ENCODE measurements at regions not wholly inside any gene's neighbourhood (a gene's known extent, or its start where the extent isn't known, plus 50 kb on each side); places are given as distances from the start of the nearest gene placed in this dataset.

DNA sequence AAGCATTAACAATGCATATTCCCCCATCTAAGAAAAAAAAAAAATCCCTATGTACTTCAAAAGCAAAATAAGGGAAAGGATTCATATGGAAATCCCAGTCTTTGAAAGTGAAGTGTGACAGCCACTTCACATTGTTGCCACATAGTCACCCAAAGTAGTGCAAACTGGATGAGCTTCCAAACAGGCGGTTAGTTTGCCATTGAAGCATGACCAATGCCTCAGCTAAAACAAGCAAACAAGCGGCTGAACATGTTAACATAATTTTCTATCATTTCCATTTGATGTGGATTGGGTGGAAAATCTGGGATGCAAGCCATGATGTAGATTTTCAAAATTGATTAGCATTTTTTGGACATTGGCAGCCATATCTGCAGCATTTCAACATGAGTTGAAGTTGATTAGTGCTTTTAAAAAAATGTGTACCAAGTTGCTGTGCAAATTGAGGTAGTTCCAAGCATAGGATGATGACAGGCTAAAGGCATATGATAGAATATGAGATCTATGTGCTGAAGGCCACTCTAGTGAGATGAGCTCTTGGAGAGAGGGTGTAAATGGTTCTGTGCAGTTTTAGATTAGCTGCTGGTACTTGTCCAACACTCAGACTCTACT, 405.2 kb downstream of the NR2F2 start:
- DNase-seq (ENCODE audit: low read depth in 2 of 2): no peak

DNA sequence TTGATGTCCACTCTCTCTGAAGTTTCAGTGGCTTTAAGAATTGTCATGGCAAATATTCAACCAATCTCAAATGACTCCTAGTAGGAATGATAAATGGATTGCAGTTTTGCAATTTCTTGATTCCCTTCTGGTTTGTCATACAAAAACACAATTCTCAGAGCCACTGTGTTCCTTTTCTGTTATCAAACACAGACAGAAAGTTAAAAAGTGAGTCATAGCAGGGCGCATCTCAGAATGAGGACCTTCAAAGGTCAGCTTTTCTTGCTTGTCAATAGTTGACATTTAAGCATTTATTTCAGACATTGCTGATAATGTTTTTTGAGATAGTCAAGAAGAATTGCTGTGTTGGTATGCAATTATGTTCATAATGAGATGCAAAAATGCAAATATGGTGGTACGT, 405.9 kb downstream of the NR2F2 start:
- DNase-seq (ENCODE audit: low read depth in 2 of 2): no peak

DNA sequence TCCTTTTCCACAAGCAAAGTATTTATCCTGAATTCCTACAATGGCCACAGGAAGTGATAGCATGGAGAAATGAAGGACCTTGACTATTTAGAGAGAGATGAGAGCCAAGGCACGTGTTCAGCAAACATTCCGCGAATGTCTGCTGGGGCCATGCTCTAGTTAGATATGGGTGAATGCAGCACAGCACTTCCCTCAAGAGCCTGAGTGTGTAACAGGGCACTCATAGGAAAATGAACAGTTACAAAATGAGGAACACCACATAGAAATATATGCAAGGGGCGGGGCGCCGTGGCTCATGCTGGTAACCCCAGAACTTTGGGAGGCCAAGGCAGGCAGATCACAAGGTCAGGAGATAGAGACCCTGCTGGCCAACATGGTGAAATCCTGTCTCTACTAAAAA, 406.9 kb downstream of the NR2F2 start:
- DNase-seq (ENCODE audit: low read depth in 2 of 2): no peak

DNA sequence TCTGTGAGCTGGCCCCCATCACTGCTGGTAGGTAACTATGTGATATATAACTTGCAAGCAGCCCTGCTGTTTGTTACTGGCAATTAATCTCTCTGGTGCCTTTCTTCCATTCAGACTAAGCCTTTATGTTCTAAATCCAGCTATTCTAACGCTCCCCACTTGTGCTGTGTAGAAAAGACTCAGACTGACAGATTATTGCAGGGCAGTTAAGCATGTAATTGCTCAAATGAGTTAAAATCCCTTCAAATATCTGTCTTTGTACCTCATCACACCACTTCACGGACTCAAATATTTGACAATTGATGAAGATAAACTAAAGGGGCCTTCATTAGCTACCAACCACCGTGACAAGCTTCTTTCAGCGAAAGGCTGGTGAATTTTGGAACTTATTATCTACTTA, 416.2 kb downstream of the NR2F2 start:
- DNase-seq (ENCODE audit: low read depth in 2 of 2): no peak

DNA sequence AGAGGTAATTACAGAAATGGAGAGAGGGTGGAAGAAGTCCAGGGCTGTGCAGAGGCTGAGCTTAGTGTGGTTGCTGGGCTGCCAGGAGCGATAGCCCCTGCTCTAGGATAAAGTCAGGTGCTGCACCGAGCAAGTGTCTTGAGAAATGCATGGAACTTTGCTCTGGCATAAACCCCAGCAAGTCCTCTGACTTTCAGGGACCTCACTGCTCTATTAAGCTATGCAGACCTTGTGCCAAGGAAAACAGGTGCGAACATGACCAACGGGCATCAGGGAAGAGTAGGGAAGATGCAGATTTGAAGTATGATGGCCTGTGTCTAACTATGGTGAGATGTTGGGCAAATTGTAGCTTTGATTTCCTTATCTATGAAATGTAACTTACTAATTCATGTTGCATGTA, 416.8 kb downstream of the NR2F2 start:
- no peak for DNase-seq (ENCODE audit: low read depth in 2 of 2)

DNA sequence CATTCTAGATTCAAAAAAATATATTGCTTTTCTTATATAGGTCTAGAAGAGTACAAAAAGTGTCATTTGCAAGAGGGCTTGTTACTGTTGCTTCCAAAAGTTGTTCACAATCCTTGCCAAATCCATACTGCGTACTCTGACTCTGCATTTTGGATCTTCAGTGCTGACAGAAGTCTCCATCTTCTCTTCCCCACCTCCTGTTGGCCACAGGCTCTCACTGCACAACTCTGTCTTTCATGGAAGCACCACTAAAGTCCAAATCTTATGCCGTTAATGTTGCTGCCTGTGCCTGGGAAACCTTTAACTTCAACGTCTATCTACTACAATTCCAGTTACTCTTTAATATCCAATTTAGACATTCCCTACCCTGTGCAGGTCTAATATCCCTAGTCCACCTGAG, 419.9 kb downstream of the NR2F2 start:
- DNase-seq (ENCODE audit: low read depth in 2 of 2): no peak

DNA sequence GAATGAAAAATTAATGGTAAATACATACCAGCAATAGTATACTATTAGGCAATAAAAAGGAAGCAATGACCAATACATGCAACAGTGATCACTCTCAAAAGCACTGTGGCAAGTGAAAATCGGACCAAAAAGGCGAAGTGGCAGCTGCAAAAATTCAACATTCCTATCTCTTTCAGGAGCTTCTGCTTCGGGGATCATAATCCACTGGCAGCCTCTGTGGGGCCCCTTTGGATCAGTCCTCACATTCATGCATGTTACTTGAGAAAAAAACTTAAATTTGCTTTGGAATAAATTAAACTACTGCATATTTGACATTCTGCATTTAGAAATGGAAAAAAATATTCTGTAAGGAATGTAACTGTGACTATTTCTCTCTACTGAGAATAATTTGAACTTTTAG, 425.6 kb downstream of the NR2F2 start:
- no peak for DNase-seq (ENCODE audit: low read depth in 2 of 2)

DNA sequence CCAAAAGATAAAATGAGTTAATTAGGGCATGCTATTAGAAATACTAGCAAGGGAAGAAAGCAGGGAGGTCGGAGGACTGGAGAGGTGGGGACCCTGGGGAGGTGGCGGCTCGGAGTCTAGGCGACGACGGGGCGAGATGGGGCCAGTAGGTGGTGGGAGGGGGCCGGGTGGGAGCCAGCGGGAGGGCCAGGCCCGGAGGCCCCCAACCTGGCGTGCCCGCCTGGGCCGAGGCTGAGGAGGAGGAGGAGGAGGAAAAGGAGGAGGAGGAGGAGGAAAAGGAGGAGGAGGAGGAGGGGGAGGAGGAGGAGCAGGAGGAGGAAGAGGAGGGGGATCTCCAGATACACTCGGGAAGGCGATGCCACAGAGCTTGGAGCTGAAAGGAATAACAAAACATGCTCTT, 426.2 kb downstream of the NR2F2 start:
- DNase-seq (ENCODE audit: low read depth in 2 of 2): no peak

DNA sequence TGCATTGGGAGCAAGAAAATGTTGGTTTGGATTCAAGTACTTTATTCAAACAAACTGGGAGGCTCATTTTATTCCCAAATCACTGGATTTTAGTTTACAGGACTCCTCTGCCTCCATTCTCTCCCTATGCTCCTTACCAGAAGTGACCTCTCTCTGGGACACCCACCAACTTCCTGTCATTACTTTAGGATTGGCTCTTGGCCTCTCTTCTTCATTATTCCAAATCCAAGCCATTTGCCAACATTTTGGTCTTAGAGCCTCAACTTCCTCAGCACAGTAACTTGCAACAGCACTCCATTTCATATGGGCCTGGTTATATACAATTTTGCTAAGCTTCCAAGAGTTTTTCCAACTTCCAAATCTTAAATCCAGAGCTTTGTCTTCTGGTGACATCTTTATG, 432.1 kb downstream of the NR2F2 start:
- no peak for DNase-seq (ENCODE audit: low read depth in 2 of 2)

DNA sequence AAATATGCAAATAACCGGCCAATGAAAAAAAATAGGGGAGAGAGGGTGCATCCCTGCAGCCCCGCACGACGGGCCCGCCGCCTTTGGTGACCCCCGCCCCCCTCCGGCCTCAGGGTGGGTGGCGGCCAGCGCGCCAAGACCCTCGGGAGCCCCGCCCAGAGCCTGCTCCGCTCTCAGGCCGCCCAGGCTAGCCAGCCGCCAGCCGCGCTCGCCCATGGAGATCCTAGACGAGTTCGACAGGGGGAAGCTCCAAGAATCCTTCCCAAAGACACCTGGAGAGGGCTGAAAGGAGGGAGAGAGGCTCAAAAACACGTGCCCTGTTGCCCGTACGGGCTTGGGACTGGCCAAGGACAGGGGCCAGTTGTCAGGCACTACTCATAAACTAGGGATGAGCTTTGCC, 434.0 kb downstream of the NR2F2 start:
- no peak for DNase-seq (ENCODE audit: low read depth in 2 of 2)

DNA sequence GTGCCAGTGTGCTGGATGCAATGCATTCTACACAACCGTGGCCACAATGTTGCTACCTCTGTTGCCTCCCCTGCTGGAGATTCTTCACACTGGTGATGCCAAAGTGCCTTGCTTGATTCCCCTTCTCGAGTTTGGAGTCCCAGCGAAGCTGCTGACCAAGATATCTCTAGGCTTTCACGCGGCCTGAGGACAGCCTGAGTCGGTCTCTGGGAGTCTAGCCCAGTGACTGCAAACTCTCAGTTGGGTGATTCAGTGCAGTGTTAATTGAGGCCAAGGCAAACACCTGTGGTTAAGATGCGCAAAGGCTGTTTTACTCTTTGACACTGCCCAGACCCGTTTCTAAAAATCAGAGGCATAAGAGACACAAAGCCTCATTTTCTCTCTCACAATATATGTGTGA, 434.4 kb downstream of the NR2F2 start:
- no peak for DNase-seq (ENCODE audit: low read depth in 2 of 2)

DNA sequence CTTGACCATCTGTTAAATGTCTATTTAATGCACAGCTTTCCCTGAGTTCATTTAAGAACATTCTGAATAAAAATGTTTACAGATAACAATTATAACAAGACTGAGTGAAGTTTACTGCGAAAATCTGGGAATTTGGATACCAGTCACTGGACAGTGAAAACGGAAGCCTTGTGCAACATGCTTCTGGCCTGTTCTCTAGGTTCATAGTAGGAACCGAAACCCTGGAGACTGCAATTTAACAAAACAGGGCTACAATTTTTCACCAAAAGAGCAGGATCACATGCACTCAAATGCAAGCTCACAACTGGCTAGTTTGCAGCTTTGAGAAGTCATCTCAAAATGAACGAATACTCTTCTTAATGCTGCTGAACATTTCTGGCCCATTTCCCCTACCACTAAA, 435.9 kb downstream of the NR2F2 start:
- no peak for DNase-seq (ENCODE audit: low read depth in 2 of 2)

DNA sequence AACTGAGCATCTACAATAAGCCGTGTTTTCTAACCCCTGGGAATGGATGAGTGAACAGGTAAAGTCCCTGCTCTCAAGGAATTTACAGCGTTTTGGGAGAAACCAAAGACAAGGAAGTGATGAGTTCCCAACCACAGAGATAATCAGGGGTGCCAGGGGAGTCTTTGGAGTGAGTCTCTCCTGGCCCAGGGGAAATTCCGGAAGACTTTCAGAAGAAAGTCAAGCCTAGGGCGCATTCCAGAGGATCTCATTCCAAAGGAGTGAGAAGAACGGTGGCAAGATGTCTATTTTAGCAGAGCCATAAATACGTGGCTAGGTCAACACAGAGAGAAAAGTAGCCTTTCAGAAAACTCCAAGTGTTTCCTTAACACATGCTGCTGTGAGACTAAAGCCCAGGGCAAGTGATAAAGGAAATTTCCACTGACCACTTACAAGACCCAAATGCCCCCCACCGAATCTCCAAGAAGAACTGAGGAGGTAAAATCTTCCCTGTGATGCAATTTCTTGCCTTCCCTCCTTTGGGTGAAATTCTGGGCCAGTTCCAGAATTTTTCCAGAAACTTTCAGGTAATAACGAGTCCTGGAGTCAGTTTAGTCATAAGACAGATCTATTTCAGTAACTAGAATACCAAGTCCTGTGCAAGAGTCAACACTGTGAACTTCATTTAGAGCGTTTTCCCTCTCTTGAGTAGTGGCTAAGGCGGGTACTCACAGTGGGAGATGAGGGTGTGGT, 437.4 kb downstream of the NR2F2 start:
- no peak for DNase-seq (ENCODE audit: low read depth in 2 of 2)

DNA sequence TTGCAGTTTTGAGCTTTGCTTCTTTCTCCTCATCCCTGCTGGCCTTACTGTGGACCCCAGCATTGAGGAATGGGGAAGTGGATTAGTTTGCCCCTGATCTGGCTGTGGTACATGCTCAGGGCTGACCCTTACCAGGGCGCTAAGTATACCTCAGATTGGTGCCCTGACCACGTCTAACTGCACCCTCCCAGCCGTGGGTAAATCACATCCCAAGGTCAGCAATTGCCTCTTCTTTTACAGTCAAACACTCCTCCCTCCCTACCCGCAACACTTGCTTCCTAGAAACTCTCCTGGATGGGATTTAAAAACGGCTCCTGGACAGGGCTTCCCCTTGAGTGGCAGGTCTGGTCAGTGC, 437.9 kb downstream of the NR2F2 start:
- no peak for DNase-seq (ENCODE audit: low read depth in 2 of 2)

DNA sequence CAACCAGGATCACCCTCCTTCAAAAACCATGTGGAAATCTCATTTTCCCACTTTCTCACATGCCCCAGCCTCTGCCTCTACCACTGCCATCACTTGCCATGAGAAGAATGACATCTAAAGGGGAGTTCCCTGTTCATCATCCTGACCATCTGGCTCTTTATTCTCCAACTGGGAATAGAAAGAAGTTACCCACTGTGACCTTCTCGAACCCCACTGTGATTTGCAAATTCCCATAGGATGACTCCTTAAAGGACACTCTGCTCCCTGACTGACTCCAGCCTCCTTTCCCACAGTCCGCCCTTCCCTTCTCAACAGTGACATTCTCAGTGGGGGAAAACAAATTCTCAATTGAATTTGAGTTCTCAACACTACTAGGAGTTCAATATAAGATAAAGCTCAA, 440.5 kb downstream of the NR2F2 start:
- no peak for DNase-seq (ENCODE audit: low read depth in 2 of 2)

DNA sequence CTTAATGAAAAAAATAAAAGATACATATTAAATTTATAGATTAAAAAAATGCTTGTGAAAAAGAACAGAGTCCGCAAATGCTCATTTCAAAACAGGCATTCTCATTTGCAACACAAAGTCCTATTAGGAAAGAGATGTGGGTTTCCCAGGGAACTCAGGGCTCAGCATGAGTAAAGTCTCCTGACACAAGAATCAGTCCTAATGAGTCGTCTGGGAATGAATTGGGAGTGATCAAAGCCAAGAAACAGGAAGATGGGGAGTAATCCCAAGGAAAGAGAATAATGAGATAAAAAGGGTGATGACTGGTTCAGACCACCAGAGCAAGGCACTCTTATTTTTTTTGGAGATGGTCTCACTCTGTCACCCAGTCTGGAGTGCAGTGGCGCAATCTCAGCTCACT, 443.7 kb downstream of the NR2F2 start:
- DNase-seq (ENCODE audit: low read depth in 2 of 2): no peak

DNA sequence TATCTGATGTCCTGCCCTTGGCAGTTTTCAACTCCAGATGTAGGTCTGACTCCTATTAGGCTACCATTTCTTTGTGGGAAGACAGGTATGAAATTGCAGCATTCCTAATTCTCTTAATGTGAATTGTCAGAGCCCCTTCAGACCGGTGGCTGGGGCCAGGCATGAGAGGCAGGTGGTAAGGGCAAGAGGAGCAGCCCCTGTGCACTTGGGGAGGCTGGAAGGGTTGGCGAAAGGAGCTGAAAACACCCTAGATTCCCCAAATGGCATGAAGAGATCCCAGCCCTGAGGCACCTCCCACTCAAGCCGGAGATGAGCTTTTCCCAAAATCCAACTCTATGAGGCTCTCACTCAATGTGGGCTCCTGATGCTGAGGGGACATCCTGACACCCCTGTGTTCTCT, 453.2 kb downstream of the NR2F2 start:
- DNase-seq (ENCODE audit: low read depth in 2 of 2): no peak

DNA sequence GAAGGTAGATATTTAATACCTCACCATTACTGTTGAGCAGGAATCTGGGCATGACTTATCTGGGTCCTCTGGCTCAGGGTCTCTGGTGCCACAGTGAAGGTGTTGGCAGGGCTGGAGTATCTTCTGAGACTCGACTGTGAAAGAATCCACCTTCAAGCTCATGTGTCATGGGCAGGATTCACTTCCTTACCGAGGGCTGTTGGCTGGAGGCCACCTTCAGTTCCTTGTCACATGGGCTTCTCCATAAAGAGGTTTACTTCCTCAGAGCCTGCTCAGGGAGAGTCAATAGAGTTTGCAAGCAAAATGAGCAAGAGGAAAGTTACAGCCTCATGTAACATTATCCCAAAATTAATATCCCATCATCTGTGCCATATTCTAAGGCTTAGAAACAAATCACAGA, 459.5 kb downstream of the NR2F2 start:
- DNase-seq (ENCODE audit: low read depth in 2 of 2): no peak

DNA sequence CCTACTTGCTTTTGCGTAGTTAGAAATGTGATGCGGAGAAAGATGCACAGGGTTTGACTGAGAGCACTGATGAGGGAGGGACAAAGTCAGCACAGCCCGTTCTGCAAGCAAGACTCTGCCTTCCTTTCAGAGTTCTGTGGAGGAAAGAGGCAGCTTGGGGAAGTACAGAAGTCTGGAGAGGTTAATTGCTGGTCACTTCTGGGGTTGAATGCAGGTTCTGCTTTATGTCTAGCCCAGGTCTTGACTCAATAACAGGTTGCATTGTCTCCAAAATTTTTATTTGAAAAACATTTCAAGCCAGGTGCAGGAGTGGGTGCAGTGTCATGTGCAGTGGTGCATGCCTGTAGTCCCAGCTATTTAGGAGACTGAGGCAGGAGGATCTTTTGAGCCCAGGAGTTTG, 461.7 kb downstream of the NR2F2 start:
- DNase-seq (ENCODE audit: low read depth in 2 of 2): no peak

DNA sequence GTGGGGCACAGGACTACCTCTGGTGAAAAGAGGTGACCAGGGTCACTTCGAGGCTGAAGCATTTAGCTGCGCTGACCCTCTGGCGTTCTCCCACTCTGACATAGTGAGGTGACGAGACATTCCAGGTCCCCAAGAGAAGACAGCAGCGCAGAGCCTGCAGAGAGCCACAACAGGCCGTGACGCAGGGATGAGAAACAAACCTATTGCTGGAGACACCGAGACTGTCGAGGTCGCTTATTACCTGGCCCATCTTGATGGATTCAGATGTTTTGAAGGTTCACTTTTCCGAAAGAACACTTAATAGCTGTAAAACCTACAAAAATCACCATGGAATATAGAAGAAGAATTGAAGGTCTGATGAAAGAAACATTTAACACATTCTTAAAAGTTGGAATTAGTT, 466.3 kb downstream of the NR2F2 start:
- no peak for DNase-seq (ENCODE audit: low read depth in 2 of 2)

DNA sequence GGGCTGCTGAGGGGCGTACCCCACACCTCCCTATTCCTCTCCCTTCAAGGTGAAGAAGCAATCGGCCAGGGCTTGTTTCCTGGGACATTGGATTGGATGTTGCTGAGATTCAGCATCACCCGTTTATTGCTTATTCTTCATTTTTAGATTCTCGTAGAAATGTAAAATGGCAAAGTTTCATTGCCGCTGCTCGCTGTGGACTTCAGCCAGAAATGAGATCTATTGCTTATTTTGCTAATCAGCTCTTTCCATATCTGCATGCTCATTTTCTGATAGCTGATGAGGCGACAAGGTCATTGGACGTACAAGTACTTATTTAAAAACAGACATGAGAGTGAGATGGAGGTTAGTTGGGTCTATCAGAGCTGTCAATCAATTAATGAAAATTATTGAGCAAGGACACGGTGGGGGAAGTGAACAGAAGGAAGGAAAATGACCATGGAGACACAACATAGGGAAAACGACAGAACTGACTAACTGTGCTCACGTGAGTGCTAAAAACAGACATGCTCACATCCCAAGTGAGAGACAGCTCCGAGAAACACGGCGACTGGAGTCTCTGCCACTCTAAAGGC, 471.2 kb downstream of the NR2F2 start:
- DNase-seq (ENCODE audit: low read depth in 2 of 2): no peak

DNA sequence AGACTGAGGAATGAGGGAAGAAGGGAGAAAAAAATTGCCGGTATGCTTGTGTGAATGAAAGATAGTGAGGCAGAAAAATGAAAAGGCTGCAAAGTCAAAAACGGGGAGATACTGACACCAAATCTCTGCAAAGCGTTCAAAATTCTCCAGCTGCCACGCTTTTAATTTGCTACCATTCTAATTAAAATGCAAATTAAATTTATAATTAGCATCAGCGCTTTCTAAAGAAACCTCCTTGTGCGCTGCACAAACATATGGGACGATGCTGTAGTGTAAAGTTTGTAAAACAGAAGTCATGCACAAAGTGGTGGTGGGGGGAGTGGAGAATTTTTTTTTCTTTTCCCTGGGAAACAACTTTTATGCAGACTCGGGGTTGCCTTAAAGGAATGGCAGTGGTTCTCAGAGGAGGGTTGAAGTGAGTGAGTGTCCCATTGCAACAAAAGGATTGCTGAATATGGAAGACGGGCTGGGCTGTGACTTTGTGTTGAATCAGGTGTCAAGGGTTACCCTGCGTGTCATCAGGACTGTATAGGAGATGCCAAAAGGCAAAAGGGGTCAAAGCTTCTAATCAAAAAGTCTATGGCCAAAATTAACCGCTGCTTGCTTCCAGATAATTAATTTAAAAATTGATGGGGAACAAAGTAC, 472.2 kb downstream of the NR2F2 start:
- DNase-seq (ENCODE audit: low read depth in 2 of 2): no peak

DNA sequence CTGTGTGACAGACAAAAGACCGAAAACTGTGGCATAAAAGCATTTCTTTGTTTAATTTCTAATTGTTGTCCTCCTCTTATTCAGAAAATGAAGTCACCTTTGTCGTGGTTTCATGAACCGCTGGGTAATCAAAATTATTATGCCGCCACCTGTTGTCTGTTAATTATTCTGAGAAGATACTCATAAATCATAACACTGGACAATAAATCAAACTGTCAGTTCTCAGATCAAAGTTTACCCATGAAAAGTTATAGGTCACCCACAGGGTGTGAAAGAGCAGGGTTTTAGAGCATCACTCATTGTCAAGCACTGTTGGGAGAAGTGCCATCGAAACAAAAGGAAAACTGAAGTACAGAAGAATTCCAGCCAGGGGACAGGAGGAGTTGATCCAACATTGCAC, 474.3 kb downstream of the NR2F2 start:
- DNase-seq (ENCODE audit: low read depth in 2 of 2): no peak

Data from stimulated activated CD4-positive, alpha-beta T cell treated with anti-CD3 and anti-CD28 coated beads, Interleukin-1b, Interleukin-23, amount 100 ng/mL, for 1 hour (primary cell).